ENCODE measurements at regions not wholly inside any gene's neighbourhood (a gene's known extent, or its start where the extent isn't known, plus 50 kb on each side); places are given as distances from the start of the nearest gene placed in this dataset.

- TF ChIP-seq RBBP5 (IDR thresholded peaks at IDR 0.05; ENCODE audit: borderline replicate concordance, low read depth, low read length) (no peak), ASH2L (IDR thresholded peaks at IDR 0.05; ENCODE audit: low read length) (no peak), TEAD4 (IDR thresholded peaks at IDR 0.05; ENCODE audit: low read depth, low read length) (no peak), CTCF (IDR thresholded peaks at IDR 0.05; ENCODE audit: control extremely low read depth in 1 of 3, insufficient read depth in 1 of 3, low read depth in 1 of 3, low read length in 3 of 3) (no peak), SIX5 (IDR thresholded peaks at IDR 0.05; ENCODE audit: low read depth, low read length) (no peak)
Measured at GRCh38 chr2:56449449-56449860, 265.7 kb downstream of the CCDC85A start (continued).

All from H1 (cell line).